Hematopoietic multipotent progenitor cell treated with erythropoietin and hydrocortisone succinate and interleukin-3 and kit ligand, for 4 days (in vitro differentiated cells): ENCODE measurements at regions not wholly inside any gene's neighbourhood (a gene's known extent, or its start where the extent isn't known, plus 50 kb on each side); places are given as distances from the start of the nearest gene placed in this dataset.
"Not testable (repeated sequence)": the region's sequence is repeated elsewhere in the genome, so short reads cannot be mapped to it uniquely, and the experiment has no call there.

Experiments used
- DNase-seq: peaks from one replicate; pipeline ENCODE4 v3.0.0-alpha.2; 2015

DNA sequence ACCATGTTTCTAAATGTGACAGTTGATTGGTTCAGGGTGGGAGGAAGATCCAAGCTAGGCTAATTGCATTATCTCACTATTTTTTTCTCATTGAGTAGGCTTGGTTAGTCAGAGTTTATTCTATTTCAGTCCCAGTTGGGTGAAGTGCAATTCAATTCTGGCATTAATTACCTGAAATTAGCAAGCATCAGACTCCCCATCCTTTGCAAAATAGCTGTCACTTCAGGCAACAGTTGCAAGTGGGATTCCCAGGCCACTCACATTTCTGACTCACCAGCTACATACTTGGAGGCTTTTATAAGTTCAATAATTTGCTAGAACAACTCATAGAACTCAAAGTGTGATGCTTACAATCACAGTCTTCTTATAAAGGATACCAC is 155.8 kb upstream of the HAND2 start:
- no peak for DNase-seq

DNA sequence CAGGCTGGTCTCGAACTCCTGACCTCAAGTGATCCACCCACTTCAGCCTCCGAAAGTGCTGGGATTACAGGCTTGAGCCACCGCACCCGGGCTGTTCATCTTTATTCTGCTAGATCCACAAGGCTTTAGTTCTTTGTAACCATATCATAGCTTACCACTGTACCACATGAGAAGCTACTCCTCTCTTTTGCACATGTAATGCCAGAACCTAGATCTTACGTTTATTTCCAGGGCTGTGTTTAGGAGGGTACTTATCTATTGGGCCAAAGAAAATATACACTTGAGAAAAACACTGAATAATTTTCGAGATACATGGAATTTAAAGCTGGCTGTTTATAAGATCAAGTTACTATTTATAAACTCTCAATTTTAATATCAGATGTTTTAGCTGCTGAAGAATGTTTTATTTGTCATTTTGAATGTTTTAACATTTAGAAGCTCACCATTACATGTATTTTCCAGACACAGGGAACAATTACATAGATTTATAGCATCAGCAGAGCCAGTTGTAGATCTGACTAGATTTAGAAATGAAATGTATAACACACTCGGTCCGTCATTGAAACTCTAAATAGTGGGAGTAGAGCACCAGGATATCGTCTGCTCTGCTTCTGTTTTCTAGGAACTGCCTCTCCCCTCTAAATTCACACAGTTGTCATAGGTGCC is 155.3 kb upstream of the HAND2 start:
- no peak for DNase-seq

DNA sequence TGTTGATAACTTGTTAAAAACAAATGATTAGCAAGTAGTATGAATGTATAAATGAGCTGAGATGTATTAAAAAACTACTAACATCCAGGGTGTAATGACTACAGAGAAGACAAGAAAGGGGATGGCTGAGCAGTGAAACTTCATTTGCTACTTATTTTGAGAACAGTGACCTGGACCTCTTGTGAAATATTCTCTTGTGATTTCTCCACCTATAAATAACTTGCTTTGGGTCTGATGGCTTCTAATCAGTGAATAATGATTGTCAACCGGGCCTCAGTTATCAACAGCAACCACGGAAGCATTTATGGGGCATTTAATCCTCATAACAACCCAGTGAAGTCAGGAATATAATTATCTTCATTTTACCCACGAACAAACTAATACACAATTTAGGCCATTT is 154.2 kb upstream of the HAND2 start:
- no peak for DNase-seq

DNA sequence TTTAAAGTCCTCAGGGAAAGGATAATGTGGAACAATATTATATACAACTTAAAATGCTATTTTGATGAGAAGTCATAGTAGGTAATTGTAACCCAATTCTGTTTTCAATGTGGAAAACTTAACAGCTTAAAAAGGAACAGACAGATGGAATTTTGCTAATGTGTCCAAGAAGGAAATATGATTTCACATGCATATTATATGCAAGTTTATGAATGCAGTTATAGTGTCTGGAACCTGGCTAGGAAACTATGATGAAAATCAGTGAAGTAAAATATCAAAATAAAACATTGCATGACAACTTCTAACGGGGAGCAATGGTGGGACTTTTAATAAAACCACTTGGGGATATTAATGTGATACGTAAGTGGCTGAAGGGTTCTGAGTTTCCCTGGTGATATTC is 152.6 kb upstream of the HAND2 start:
- DNase-seq: no peak

DNA sequence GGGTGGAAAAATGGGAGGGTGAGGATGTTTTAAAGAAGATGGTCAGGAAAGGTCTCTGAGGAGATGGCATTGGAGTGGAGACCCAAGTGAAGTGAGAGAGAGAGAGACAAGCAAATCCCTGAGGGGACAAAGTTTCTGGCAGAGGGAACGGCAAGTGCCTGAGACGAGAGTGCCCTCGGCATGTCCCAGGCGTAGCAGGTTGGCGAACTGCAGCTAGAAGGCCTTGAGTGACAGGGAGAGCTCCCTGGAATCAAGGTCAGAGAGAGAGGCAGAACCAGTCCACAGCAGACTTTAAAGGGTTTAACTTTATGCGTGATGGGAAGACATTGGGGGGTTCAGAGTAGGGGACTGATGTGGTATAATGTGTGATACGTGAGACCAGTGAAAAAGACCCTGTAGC is 150.2 kb upstream of the HAND2 start:
- no peak for DNase-seq

DNA sequence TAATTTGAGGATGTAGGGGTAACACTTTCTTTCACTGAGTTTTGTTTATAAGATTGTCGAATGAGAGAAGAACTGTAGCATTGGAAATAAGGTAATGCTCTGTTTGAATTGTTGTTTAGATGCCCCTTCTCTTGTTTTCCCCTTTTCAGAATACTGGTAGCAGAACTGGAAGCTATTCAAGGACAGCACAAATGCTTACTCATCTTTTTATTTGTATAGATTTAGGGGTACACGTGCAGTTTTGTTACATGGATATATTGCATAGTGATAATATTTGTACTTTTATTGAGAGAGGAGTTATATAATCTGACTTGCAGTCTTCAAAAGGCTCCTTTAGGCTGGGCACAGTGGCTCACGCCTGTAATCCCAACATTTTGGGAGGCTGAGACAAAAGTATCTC is 145.4 kb upstream of the HAND2 start:
- no peak for DNase-seq

DNA sequence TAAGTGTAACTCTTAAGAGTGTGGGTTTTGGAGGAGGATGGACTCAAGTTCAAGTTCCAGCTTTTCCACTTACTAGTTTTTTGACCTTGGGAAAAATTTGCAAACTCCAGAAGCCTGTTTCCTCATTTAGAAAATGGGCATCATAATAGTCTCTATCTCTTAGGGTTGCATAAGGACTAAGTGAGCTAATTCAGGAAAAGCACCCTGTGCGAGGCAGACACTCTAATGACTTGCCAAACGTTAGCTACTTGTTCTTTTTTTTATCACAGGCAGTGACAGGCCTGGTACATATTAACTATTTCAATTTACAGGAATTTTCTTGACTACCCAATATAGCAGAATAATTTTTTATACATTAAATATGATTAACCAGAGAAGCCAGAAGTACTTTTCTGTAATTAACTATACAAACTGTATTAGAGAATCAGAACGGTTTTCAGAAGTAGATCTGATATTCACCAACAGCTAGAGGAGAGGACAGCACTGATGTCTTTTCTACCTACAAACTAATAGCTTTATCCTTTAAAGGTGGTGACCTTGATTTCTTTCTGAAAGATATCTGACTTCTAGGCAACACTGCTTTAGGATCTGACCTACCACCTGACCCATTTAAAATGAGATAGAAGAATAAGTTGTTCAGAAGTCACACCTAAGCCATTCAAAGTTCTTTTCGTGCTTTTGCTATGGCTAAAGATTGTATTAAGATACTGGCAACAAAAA is 139.6 kb upstream of the HAND2 start:
- no peak for DNase-seq

DNA sequence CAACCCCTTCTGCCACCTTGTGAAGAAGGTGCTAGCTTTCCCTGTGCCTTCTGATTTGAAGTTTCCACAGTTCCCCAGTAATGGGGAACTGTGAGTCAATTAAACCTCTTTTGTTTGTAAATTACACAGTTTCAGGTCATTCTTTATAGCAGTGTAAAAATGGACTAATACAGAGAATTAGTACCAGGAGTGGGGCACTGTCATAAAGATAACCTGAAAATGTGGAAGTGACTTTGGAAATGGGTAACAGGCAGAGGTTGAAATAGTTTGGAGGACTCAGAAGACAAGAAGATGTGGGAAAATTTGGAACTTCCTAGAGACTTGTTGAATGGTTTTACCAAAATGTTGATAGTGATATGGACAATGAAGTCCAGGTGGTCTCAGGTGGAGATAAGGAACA is 131.0 kb upstream of the HAND2 start:
- DNase-seq: no peak

DNA sequence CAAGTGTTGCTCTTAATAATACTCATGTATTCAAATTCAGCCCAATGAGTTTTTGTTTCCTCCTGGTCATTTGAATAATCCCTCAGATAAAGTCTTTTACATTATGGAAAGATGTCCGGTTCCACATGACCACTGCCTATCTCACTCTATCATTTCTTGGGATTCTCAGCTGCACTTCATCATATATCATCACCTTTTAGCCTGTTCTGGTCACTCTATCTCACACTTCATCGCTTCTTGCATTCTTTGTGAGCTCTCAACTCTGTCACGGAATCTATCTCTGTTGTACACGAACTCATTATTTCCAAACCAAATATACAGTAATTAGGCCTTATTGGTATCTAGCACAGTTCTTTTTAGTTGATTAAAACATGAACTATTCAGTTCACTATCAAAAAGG is 126.9 kb upstream of the HAND2 start:
- DNase-seq: no peak

DNA sequence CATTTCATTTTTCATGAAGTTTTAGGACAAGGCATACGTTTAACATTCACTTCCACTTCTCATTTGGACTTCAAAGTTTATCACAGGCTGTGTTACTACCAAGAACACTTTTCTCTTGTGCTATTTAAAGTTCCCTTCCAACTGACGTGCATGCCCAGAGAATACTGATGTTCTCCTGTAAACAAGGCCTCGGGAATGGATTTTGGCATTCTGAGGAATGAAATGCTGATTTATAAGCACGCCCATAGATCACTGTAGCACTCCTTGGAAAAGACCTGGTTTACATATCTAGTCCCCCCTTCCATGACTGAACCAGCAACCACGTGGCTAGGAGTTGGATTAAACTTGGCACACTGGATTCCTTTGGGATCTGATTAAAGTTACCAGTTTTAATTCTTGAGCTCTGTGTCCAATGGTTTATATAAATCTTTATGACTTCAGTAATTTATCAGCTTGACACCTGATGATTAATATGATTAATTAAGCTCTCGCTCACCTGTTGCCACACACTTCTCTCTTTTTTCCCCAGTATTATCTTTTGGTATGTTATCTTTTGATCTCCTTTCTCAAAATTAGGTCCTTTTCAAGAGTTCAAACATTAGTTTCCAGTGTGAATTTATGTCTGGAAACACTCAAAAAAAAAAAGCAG is 122.4 kb upstream of the HAND2 start:
- DNase-seq: no peak

DNA sequence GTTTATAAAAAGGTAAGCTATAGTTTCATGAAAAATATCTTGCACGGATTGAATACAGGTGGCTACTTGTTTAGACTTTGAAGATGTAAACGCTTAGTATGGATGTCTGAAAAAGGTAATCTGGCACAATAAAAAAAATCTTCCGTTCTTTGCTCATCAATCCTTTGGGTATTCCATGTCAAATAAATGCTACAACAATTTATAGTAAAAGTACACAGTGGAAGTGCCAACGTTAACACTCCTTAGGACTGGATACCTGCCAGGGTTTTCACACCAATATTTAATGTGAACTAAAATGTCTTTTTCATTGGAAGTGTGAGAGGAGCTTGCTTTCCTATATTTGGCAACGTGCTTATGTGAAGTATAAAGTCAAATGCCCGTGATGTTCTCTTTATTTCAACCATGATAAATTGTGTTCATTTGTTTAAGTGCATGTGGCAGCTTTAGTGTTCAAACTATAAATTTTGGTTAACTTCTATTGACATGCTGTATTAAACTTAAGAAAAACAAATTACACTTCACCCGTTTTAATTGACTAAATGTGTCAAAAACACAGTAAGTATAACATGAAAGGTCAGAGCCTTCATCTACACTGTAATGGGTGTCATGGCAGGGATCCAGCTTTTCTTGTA is 121.7 kb upstream of the HAND2 start:
- DNase-seq: no peak

DNA sequence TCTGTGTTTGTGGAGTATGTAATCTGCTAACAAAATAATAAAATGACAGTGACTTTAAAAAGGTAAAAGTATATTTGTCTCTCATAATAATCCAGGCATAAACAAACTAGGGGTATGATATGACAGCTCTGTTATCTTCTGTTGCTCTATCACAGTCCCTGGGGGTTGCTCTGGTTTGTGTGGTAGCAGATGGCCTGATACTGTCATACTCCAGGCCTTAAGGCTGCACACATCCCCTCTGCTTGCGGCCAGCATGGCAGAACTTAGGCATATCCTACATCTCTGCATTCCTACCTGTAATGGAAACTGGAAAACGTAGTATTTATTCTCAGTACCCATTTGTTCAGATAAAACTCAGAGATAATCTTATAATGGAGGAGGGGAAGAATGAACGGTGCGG is 117.9 kb upstream of the HAND2 start:
- no peak for DNase-seq

DNA sequence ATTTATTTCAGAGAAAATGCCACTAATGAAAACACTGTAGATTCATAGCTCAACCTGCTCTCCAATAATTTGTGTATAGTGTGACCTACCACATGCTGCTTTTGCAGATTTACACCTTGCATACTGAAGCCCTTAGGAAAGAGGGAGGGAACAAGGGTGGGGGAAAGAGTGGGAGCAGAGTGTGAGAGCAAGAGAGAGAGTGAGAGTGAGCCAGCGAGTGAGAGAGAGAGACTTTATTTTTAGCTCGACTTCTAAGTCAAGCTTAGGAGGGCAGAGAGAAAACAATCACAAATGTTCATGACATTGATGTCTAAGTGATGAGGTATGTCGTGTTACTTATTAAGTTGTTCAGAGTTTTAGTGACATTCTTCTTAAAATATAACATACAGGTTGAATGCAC is 112.5 kb upstream of the HAND2 start:
- DNase-seq: no peak

DNA sequence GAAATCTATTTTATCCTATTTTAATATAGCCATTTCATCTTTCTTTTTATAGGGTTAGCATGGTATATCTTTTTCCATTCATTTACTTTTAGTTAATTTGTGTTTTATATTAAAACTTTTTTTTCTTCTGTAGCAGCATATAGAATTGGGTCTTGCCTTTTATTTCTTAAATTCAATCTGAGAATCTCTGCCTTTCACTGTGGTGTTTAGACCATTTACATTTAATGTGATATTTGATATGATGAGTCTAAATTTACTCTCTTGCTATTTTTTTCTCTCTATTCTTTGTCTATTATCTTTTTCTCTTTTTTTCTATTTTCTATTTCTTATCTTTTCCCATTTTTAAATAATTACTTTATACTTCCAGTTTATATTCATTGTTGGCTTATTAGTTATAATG is 105.4 kb upstream of the HAND2 start:
- DNase-seq: no peak

DNA sequence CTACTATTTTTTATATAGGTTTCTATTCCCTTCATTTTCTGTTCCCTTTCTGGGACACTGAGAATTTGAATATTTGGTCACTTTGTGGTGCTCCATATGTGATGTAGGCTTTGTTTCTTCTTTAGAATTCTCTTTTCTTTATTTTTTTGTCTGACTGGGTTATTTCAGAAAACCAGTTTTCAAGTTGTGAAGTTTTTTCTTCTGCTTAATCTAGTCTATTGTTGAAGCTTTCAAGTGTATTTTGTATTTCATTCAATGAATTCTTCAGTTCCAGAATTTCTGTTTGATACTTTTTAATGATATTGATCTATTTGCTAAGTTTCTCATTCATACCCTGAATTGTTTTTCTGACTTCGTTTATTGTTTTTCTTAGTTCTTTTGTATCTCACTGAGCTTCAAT is 96.2 kb upstream of the HAND2 start:
- no peak for DNase-seq

DNA sequence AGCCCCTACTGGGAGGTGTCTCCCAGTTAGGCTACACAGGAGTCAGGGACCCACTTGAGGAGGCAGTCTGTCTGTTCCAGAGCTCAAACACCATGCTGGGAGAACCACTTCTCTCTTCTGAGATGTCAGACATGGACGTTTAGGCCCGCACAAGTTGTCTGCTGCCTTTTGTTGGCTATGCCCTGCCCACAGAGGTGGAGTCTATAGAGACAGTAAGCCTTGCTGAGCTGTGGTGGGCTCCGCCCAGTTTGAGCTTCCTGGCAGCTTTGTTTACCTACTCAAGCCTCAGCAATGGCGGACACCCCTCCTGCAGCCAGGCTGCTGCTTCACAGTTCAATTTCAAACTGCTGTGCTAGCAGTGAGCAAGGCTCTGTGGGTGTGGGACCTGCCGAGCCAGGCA is 88.6 kb upstream of the HAND2 start:
- DNase-seq: not testable (repeated sequence)

DNA sequence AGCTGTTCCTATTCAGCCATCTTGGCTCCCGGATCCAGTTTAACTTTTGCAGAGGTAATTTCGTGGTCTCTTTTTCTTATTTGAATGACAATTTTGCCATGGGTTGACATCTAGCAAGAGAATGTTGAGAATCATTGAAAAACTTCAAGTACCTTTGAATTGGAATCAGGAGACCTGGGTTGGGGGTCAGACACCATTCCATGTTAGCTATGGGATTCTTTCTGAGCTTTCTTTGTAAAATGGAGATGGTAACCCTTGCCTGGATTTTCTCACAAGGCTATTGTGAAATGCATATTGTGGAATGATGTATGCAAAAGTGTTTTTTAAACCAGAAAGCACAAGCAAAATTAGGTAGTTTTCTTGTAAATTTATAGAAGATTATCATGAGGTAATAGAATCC is 79.1 kb upstream of the HAND2 start:
- DNase-seq: no peak

DNA sequence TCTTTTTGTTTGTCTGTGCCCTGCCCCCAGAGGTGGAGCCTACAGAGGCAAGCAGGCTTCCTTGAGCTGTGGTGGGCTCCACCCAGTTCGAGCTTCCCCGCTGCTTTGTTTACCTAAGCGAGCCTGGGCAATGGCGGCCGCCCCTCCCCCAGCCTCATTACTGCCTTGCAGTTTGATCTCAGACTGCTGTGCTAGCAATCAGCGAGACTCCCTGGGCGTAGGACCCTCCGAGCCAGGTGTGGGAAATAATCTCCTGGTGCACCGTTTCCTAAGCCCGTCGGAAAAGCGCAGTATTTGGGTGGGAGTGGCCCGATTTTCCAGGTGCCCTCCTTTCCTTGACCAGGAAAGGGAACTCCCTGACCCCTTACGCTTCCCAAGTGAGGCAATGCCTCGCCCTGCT is 78.6 kb upstream of the HAND2 start:
- DNase-seq: not testable (repeated sequence)

DNA sequence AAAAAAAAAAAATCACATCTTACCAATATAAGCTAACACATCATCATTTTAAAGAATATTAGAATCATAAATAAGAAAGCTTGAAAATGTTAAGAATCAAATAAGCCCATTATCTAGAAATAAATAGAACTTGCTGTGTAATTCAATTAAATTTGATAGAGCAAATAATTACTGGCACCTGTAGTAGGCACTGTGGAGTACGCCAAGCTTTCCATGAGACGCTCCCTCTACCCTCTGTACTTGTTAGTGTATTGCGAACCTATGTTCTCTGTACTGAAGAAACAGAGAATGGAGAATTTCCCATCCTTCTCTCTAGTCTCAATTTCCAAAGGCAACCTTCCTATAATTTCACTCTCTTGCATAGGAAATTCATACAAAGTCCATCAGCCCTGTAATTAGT is 61.7 kb upstream of the HAND2 start:
- DNase-seq: peak; percentile 3

DNA sequence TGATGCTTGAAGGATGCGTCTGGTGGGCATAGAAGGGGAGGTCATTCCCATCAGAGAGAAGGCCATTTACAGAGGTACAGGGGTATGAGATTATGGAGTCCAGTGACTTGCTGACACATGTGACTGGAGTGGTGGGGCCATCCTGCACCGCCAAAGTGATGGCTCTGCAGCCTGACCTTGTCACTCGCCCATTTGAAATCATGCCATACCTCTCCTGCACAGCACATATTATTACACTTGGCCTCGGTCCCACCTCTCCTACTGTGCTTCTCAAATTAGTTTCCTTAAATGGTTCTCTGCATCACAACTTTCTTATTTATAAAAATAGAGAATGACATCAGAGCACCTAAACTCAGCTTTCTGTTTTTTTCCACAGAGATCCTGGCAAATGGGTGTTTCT is 60.7 kb upstream of the HAND2 start:
- DNase-seq: no peak

DNA sequence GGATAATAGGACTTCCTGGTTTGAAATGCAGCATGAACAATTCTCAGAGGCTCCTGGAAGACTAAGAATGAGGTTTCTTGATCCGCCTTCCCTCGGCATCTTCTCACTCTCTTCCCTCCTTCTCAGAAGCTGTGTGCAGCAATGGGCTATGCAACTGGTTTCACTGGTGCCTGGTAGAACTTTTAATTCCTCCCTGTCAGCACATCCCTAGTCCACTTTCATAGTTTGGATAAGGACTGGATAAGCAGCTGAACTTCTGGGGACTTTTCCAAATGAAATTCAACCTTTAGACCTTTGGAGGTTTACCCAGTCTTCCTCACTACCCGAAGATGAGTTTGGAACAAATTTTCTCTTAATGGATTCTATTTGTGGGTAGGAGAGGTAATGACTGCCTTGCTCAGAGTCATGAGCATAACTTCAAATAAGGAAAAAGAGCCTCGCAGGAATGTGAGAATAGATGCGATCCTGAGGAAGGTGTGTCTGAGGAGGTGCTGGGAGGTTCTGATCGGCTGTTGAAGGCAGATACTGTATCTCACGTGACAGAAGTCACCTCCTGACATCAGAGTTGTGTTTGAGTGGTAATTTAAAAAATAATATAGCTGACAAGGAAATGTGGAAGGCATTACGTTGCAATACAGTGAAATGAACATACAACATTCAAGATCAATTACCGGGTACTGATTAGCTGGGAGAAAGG is 56.0 kb upstream of the HAND2 start:
- no peak for DNase-seq

DNA sequence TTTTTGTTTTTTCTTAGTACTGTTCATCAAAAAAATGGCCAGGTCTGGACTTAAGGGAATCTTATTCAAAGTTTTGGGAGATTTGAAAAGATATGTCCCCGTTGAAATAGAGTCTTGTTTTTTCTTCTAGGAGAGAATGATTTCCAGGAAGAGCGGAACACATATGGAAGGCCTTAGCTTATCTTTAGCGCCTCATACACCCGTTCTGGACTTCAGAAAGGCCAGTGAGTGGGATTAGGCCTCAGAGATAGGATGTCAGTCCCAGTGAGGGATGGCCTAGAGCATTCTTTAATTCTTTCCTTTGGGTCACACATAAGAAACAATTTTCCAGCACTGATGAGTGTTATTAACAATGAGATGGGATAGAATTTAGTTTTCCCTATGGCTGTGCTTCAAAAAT is 54.5 kb upstream of the HAND2 start:
- no peak for DNase-seq
